Neural cell (in vitro differentiated cells): ENCODE measurements at regions not wholly inside any gene's neighbourhood (a gene's known extent, or its start where the extent isn't known, plus 50 kb on each side); places are given as distances from the start of the nearest gene placed in this dataset.

Source experiments
- CTCF ChIP-seq: fragments of 450-650 bp; IDR thresholded peaks from 2 replicates; pipeline ENCODE4 v1.5.1; 2014; ENCODE audit warnings: antibody characterized with exemption, mild to moderate bottlenecking, moderate library complexity; ENCODE audit not compliant: poor library complexity, severe bottlenecking
- EP300 ChIP-seq: fragments of 450-650 bp; conservative IDR thresholded peaks from 2 replicates; pipeline ENCODE4 v1.6.1; 2014; ENCODE audit warnings: antibody characterized with exemption, mild to moderate bottlenecking, moderate library complexity; ENCODE audit not compliant: poor library complexity, severe bottlenecking
- POLR2AphosphoS5 ChIP-seq: IDR thresholded peaks from 2 replicates; pipeline ENCODE4 v1.6.1; 2012
- RAD21 ChIP-seq: fragments of 450-650 bp; conservative IDR thresholded peaks from 2 replicates; pipeline ENCODE4 v1.6.1; 2014; ENCODE audit warnings: antibody characterized with exemption, mild to moderate bottlenecking, moderate library complexity

GRCh38 chr22:49142891-49143290 is 684.8 kb downstream of the BRD1 start:
- TF ChIP-seq CTCF: no peak
- no peak for TF ChIP-seq POLR2AphosphoS5
- no peak for TF ChIP-seq EP300
- no peak for TF ChIP-seq RAD21
